NK-92 (cell line): ENCODE measurements at regions not wholly inside any gene's neighbourhood (a gene's known extent, or its start where the extent isn't known, plus 50 kb on each side); places are given as distances from the start of the nearest gene placed in this dataset.

Source experiments
- DNase-seq: peaks from one replicate; lab custom pipeline; 2025; ENCODE audit not compliant: unreplicated experiment; lab: John Stamatoyannopoulos, UW

GRCh38 chr11:127895776-127896175, 691.6 kb downstream of the ETS1 start:
- DNase-seq, result no peak

- no peak for DNase-seq
These were observed 693.0 kb downstream of the ETS1 start for GRCh38 chr11:127894316-127894715.

- DNase-seq, result no peak
These were observed 697.2 kb downstream of the ETS1 start for GRCh38 chr11:127890030-127890615.

- no peak for DNase-seq
These were observed 699.0 kb downstream of the ETS1 start for GRCh38 chr11:127888386-127888785.

- no peak for DNase-seq
These were observed 712.2 kb downstream of the ETS1 start for GRCh38 chr11:127875131-127875530.

GRCh38 chr11:127873478-127873877, 713.9 kb downstream of the ETS1 start:
- DNase-seq, result no peak

- no peak for DNase-seq
These were observed 721.2 kb downstream of the ETS1 start for GRCh38 chr11:127866109-127866508.

- no peak for DNase-seq
These were observed 722.5 kb downstream of the ETS1 start for GRCh38 chr11:127864861-127865260.

GRCh38 chr11:127862406-127862805, 725.0 kb downstream of the ETS1 start:
- DNase-seq, result no peak

- DNase-seq, result no peak
These were observed 727.4 kb downstream of the ETS1 start for GRCh38 chr11:127859941-127860354.

- DNase-seq, result no peak
These were observed 742.5 kb downstream of the ETS1 start for GRCh38 chr11:127844876-127845275.

- DNase-seq, result no peak
These were observed 743.6 kb downstream of the ETS1 start for GRCh38 chr11:127843483-127844396.

- DNase-seq, result no peak
These were observed 762.2 kb downstream of the ETS1 start for GRCh38 chr11:127825183-127825582.

- no peak for DNase-seq
These were observed 768.7 kb downstream of the ETS1 start for GRCh38 chr11:127818625-127819024.

GRCh38 chr11:127816962-127817361, 770.4 kb downstream of the ETS1 start:
- no peak for DNase-seq

- DNase-seq, result no peak
These were observed 772.0 kb downstream of the ETS1 start for GRCh38 chr11:127815331-127815730.

GRCh38 chr11:127806501-127806900, 780.9 kb downstream of the ETS1 start:
- DNase-seq, result no peak

- no peak for DNase-seq
These were observed 781.6 kb downstream of the ETS1 start for GRCh38 chr11:127805771-127806170.

- no peak for DNase-seq
These were observed 782.5 kb downstream of the ETS1 start for GRCh38 chr11:127804747-127805400.

GRCh38 chr11:127803755-127804154, 783.6 kb downstream of the ETS1 start:
- no peak for DNase-seq

GRCh38 chr11:127800989-127801688, 786.2 kb downstream of the ETS1 start:
- no peak for DNase-seq
